Activated CD4-positive, alpha-beta T cell treated with anti-CD3 and anti-CD28 coated beads for 36 hours (primary cell): ENCODE measurements at regions not wholly inside any gene's neighbourhood (a gene's known extent, or its start where the extent isn't known, plus 50 kb on each side); places are given as distances from the start of the nearest gene placed in this dataset.

Experiments used
- ATAC-seq: fragments of 200-7000 bp; cut with Tn5 transposase; one replicate; pipeline ENCODE4 v1.10.0; 2021; ENCODE audit warnings: mild to moderate bottlenecking, moderate library complexity
- CTCF ChIA-PET: fragments of 350-600 bp; sonication (Branson Sonifier 250); formaldehyde crosslinking; loops from one replicate; lab custom pipeline; 2021; ENCODE audit warnings: antibody characterized with exemption; lab: Charles Lee
- POLR2A ChIA-PET: fragments of 350-600 bp; sonication (Branson Sonifier 250); formaldehyde crosslinking; loops from one replicate; lab custom pipeline; 2021; ENCODE audit warnings: antibody characterized with exemption, inconsistent platforms; lab: Charles Lee
- DNase-seq: peaks from one replicate; pipeline ENCODE4 v3.0.0-alpha.2; 2020
- H3K27ac Mint-ChIP-seq: one replicate; pipeline ENCODE4 v1.8.0; 2021; ENCODE audit warnings: mixed read lengths
- H3K27me3 Mint-ChIP-seq: one replicate; pipeline ENCODE4 v1.8.0; 2021; ENCODE audit warnings: mixed read lengths
- H3K36me3 Mint-ChIP-seq: one replicate; pipeline ENCODE4 v1.8.0; 2021; ENCODE audit warnings: low read depth, mixed read lengths
- H3K4me1 Mint-ChIP-seq: one replicate; pipeline ENCODE4 v1.8.0; 2021; ENCODE audit warnings: mixed read lengths
- H3K4me3 Mint-ChIP-seq: one replicate; pipeline ENCODE4 v1.8.0; 2021; ENCODE audit warnings: mild to moderate bottlenecking, moderate library complexity, mixed read lengths
- H3K9me3 Mint-ChIP-seq: one replicate; pipeline ENCODE4 v1.8.0; 2021; ENCODE audit warnings: low read depth, mixed read lengths
- intact Hi-C, 2 experiments: fragments of 100-400 bp; cut with DNase I in 1 of 2; cut with micrococcal nuclease in 1 of 2; formaldehyde crosslinking; loops; one replicate each; pipeline versions ENCODE4 v1.14.2 to v1.15.1; 2022 to 2024; cut with DNase I, micrococcal nuclease

DNA sequence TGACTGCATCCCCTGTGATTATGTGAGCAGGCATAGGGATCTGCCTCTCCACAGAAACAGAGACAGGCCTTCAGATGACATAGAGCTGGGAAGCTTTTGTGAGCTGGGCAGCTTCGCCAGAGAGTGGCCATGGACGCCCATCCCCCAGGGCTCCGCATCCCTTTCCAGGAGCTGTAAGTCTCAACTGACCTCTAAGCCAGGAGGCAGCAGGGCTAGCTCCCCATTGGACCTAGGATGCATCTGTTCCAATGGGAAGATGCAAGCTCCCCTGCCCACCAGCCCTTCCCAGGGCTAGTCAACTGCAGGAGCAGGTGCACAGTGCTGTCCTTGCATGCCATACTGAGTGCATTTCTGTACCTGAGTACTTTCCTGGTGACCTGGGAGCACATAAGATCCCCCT is 663.6 kb downstream of the RNF144B start:
- DNase-seq (no peak), ATAC-seq (no peak)
- Mint-ChIP-seq H3K27ac (no peak overlapping the region), H3K27me3 (no peaks in the 10 kb centered on the region), H3K4me1 (no peaks in the 10 kb centered on the region), H3K36me3 (no peaks in the 10 kb centered on the region), H3K4me3 (no peak overlapping the region), H3K9me3 (peaks cover 3% of the 10 kb centered on the region)
- intact Hi-C loops = no loop called here
- ChIA-PET CTCF (no interaction called here), POLR2A (no interaction called here)

DNA sequence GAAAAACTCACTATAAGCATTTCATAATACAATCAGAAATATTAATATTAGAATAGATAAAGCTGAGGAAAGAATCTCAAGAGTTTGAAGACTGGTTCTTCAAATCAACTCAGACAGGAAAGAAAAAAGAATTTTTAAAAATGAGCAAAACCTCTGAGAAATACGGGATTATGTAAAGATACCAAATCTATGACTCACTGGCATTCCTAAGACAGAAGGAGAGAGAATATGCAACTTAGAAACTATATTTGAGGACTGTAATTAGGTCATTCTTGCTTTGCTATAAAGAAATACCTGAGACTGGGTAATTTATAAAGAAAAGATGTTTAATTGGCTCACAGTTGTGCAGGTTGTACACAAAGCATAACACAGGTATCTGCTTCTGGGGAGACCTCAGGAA is 665.1 kb downstream of the RNF144B start:
- ChIA-PET CTCF (no interaction called here), POLR2A (no interaction called here)
- Mint-ChIP-seq H3K36me3 (no peaks in the 10 kb centered on the region), H3K4me1 (no peaks in the 10 kb centered on the region), H3K4me3 (no peak overlapping the region), H3K27me3 (no peaks in the 10 kb centered on the region), H3K9me3 (peaks cover 8% of the 10 kb centered on the region), H3K27ac (no peak overlapping the region)
- intact Hi-C loops = no loop called here
- no peak for DNase-seq
- no peak for ATAC-seq

- DNase-seq (no peak), ATAC-seq (no peak)
- no peak overlapping the region for H3K4me3 Mint-ChIP-seq
- ChIA-PET POLR2A (no interaction called here), CTCF (no interaction called here)
- H3K36me3 Mint-ChIP-seq = no peaks in the 10 kb centered on the region
- intact Hi-C loops = no loop called here
- no peaks in the 10 kb centered on the region for H3K4me1 Mint-ChIP-seq
- H3K27ac Mint-ChIP-seq = no peak overlapping the region
- H3K9me3 Mint-ChIP-seq = peaks cover 5% of the 10 kb centered on the region
- H3K27me3 Mint-ChIP-seq = no peaks in the 10 kb centered on the region
These were observed 672.0 kb downstream of the RNF144B start for GRCh38 chr6:19059102-19059501.

DNA sequence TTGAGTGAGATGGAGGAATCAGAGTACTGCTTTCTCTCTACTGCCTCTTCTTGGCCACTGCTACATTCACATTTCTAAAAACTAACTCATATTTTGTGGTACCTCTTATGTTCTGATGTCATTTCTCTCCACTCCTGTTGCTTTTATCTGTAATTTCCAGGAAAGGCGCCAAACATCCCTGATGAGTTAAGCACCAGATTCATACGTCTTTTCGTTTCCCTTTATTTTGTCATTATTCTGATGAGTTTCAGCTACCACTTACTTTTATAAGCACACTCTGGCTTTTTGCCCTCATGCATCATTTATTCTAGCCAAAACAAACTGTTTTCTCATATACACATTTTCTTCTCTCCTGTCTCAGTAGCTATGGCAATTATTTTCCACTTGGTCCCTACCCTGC is 680.0 kb downstream of the RNF144B start:
- ATAC-seq = no peak
- no peak for DNase-seq
- Mint-ChIP-seq H3K27ac (no peak overlapping the region), H3K4me3 (no peak overlapping the region), H3K4me1 (no peaks in the 10 kb centered on the region), H3K36me3 (no peaks in the 10 kb centered on the region), H3K9me3 (peaks cover 14% of the 10 kb centered on the region), H3K27me3 (no peaks in the 10 kb centered on the region)
- CTCF ChIA-PET = no interaction called here
- intact Hi-C loops = no loop called here
- POLR2A ChIA-PET = no interaction called here

- CTCF ChIA-PET = no interaction called here
- Mint-ChIP-seq H3K27ac (no peak overlapping the region), H3K27me3 (no peaks in the 10 kb centered on the region), H3K36me3 (no peaks in the 10 kb centered on the region), H3K4me3 (no peak overlapping the region), H3K4me1 (no peaks in the 10 kb centered on the region), H3K9me3 (peaks cover 27% of the 10 kb centered on the region)
- ATAC-seq = no peak
- DNase-seq = no peak
- intact Hi-C loops = no loop called here
- POLR2A ChIA-PET = no interaction called here
These were observed 683.4 kb downstream of the RNF144B start for GRCh38 chr6:19070520-19070919.

- H3K4me1 Mint-ChIP-seq = no peaks in the 10 kb centered on the region
- intact Hi-C loops = no loop called here
- no peak for ATAC-seq
- no peaks in the 10 kb centered on the region for H3K27me3 Mint-ChIP-seq
- ChIA-PET POLR2A (no interaction called here), CTCF (no interaction called here)
- H3K27ac Mint-ChIP-seq = no peak overlapping the region
- no peaks in the 10 kb centered on the region for H3K36me3 Mint-ChIP-seq
- peaks cover 6% of the 10 kb centered on the region for H3K9me3 Mint-ChIP-seq
- DNase-seq = no peak
- no peak overlapping the region for H3K4me3 Mint-ChIP-seq
These were observed 696.7 kb downstream of the RNF144B start for GRCh38 chr6:19083801-19084200.

GRCh38 chr6:19086480-19086879 is 699.3 kb downstream of the RNF144B start:
- Mint-ChIP-seq H3K4me3 (no peak overlapping the region), H3K4me1 (no peaks in the 10 kb centered on the region), H3K36me3 (no peaks in the 10 kb centered on the region), H3K27ac (no peak overlapping the region), H3K9me3 (peaks cover 2% of the 10 kb centered on the region), H3K27me3 (no peaks in the 10 kb centered on the region)
- CTCF ChIA-PET = no interaction called here
- POLR2A ChIA-PET = no interaction called here
- no peak for DNase-seq
- no peak for ATAC-seq
- intact Hi-C loops = no loop called here

DNA sequence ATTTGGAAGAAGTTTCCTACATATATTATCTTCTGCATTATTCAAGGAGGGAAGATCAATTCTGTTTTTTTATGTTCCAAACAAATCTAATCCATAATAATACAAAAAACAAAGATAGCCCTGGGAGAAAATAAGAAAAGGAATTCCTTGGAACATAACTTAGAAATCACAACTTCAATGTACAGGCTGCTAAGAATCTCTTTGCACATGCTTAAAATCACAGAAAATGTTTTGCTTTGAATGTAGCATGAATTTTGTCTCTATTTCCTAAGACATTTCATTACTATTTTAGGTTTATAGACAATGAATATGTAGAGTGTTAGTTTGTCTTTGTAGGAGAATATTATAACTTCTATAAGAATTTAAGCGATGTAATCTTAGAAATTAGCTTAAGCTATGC is 700.1 kb downstream of the RNF144B start:
- H3K9me3 Mint-ChIP-seq = peaks cover 2% of the 10 kb centered on the region
- ChIA-PET POLR2A (no interaction called here), CTCF (no interaction called here)
- intact Hi-C loops = no loop called here
- ATAC-seq = no peak
- no peak overlapping the region for H3K4me3 Mint-ChIP-seq
- no peaks in the 10 kb centered on the region for H3K36me3 Mint-ChIP-seq
- H3K27me3 Mint-ChIP-seq = no peaks in the 10 kb centered on the region
- H3K4me1 Mint-ChIP-seq = no peaks in the 10 kb centered on the region
- DNase-seq = no peak
- no peak overlapping the region for H3K27ac Mint-ChIP-seq

- ATAC-seq = no peak
- CTCF ChIA-PET = no interaction called here
- intact Hi-C loops = no loop called here
- POLR2A ChIA-PET = no interaction called here
- H3K9me3 Mint-ChIP-seq = peaks cover 2% of the 10 kb centered on the region
- H3K4me3 Mint-ChIP-seq = no peak overlapping the region
- DNase-seq = no peak
- H3K27me3 Mint-ChIP-seq = no peaks in the 10 kb centered on the region
- no peak overlapping the region for H3K27ac Mint-ChIP-seq
- H3K36me3 Mint-ChIP-seq = no peaks in the 10 kb centered on the region
- no peaks in the 10 kb centered on the region for H3K4me1 Mint-ChIP-seq
These were observed 700.7 kb downstream of the RNF144B start for GRCh38 chr6:19087897-19088296.

DNA sequence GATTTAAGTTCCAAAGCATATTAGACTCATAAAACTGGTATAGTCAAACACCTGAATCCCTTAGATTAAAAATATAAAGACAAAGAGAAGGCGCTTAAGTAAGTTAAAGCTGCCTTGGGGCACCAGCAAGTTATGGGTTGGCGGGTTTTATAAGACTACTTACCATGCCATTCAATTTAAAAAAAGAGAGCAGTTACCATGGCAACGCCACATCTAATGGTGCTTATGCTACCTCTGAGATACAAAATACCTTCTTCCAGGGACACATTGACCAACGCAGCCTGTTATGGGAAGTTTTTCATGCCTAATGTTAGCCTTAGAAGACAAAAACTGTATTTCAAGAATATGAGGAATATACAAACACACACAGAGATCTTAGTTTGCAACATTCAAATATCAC is 713.6 kb downstream of the RNF144B start:
- Mint-ChIP-seq H3K4me3 (no peak overlapping the region), H3K9me3 (peaks cover 11% of the 10 kb centered on the region), H3K27ac (no peak overlapping the region), H3K27me3 (no peaks in the 10 kb centered on the region), H3K4me1 (no peaks in the 10 kb centered on the region), H3K36me3 (no peaks in the 10 kb centered on the region)
- intact Hi-C loops = no loop called here
- DNase-seq (no peak), ATAC-seq (no peak)
- ChIA-PET CTCF (no interaction called here), POLR2A (no interaction called here)

GRCh38 chr6:19102936-19103335 is 715.8 kb downstream of the RNF144B start:
- POLR2A ChIA-PET = no interaction called here
- Mint-ChIP-seq H3K9me3 (peaks cover 13% of the 10 kb centered on the region), H3K4me3 (no peak overlapping the region), H3K4me1 (no peaks in the 10 kb centered on the region), H3K27ac (no peak overlapping the region), H3K36me3 (no peaks in the 10 kb centered on the region), H3K27me3 (no peaks in the 10 kb centered on the region)
- DNase-seq = no peak
- ATAC-seq = no peak
- intact Hi-C loops = no loop called here
- CTCF ChIA-PET = no interaction called here

- CTCF ChIA-PET = no interaction called here
- no peaks in the 10 kb centered on the region for H3K4me1 Mint-ChIP-seq
- intact Hi-C loops = no loop called here
These were observed 720.3 kb downstream of the RNF144B start for GRCh38 chr6:19107468-19107867.

GRCh38 chr6:19121521-19121920 is 715.6 kb upstream of the ID4 start:
- ChIA-PET CTCF (no interaction called here), POLR2A (no interaction called here)
- no peaks in the 10 kb centered on the region for H3K4me1 Mint-ChIP-seq
- H3K36me3 Mint-ChIP-seq = no peaks in the 10 kb centered on the region
- H3K27me3 Mint-ChIP-seq = no peaks in the 10 kb centered on the region
- peaks cover 11% of the 10 kb centered on the region for H3K9me3 Mint-ChIP-seq
- DNase-seq = no peak
- intact Hi-C loops = no loop called here
- no peak overlapping the region for H3K4me3 Mint-ChIP-seq
- ATAC-seq = no peak
- H3K27ac Mint-ChIP-seq = no peak overlapping the region

More at GRCh38 chr6:19107468-19107867, 720.3 kb downstream of the RNF144B start:
- peaks cover 23% of the 10 kb centered on the region for H3K9me3 Mint-ChIP-seq
- H3K4me3 Mint-ChIP-seq = no peak overlapping the region
- no peak overlapping the region for H3K27ac Mint-ChIP-seq
- ATAC-seq (no peak), DNase-seq (no peak)
- no peaks in the 10 kb centered on the region for H3K27me3 Mint-ChIP-seq
- H3K36me3 Mint-ChIP-seq = no peaks in the 10 kb centered on the region
- POLR2A ChIA-PET = no interaction called here
